Ishikawa (cell line): ENCODE measurements at regions not wholly inside any gene's neighbourhood (a gene's known extent, or its start where the extent isn't known, plus 50 kb on each side); places are given as distances from the start of the nearest gene placed in this dataset.

Source experiments
- CEBPB ChIP-seq: IDR thresholded peaks from 2 replicates; pipeline ENCODE4 v1.6.1; 2012
- CREB1 ChIP-seq: IDR thresholded peaks from 2 replicates; pipeline ENCODE4 v1.6.1; 2012; ENCODE audit warnings: low read depth
- EGR1 ChIP-seq: IDR thresholded peaks from 2 replicates; pipeline ENCODE4 v1.6.1; 2012
- EP300 ChIP-seq: IDR thresholded peaks from 2 replicates; pipeline ENCODE4 v1.6.1; 2012; ENCODE audit warnings: borderline replicate concordance
- FOXM1 ChIP-seq: IDR thresholded peaks from 2 replicates; pipeline ENCODE4 v1.6.1; 2012; ENCODE audit warnings: low read depth, borderline replicate concordance
- NFIC ChIP-seq: IDR thresholded peaks from 2 replicates; pipeline ENCODE4 v1.6.1; 2012
- RAD21 ChIP-seq: IDR thresholded peaks from 2 replicates; pipeline ENCODE4 v1.6.1; 2012; ENCODE audit warnings: low read depth
- TAF1 ChIP-seq: IDR thresholded peaks from 2 replicates; pipeline ENCODE4 v1.6.1; 2012; ENCODE audit warnings: low read depth, mild to moderate bottlenecking
- TCF12 ChIP-seq: IDR thresholded peaks from 2 replicates; pipeline ENCODE4 v1.6.1; 2012; ENCODE audit warnings: low read depth
- TEAD4 ChIP-seq: IDR thresholded peaks from 2 replicates; pipeline ENCODE4 v1.6.1; 2012
- YY1 ChIP-seq: IDR thresholded peaks from 2 replicates; pipeline ENCODE4 v1.6.1; 2012; ENCODE audit warnings: low read depth
- ZBTB7A ChIP-seq: IDR thresholded peaks from 2 replicates; pipeline ENCODE4 v1.6.1; 2012; ENCODE audit warnings: low read depth
- TF ChIP-seq, protein P1 (sequence below): IDR thresholded peaks from 2 replicates; pipeline ENCODE4 v1.6.1; 2012; ENCODE audit warnings: low read depth, mild to moderate bottlenecking
- TF ChIP-seq, protein P2 (sequence below): IDR thresholded peaks from 2 replicates; pipeline ENCODE4 v1.6.1; 2012
- TF ChIP-seq, protein P3 (sequence below): IDR thresholded peaks from 2 replicates; pipeline ENCODE4 v1.6.1; 2012

DNA sequence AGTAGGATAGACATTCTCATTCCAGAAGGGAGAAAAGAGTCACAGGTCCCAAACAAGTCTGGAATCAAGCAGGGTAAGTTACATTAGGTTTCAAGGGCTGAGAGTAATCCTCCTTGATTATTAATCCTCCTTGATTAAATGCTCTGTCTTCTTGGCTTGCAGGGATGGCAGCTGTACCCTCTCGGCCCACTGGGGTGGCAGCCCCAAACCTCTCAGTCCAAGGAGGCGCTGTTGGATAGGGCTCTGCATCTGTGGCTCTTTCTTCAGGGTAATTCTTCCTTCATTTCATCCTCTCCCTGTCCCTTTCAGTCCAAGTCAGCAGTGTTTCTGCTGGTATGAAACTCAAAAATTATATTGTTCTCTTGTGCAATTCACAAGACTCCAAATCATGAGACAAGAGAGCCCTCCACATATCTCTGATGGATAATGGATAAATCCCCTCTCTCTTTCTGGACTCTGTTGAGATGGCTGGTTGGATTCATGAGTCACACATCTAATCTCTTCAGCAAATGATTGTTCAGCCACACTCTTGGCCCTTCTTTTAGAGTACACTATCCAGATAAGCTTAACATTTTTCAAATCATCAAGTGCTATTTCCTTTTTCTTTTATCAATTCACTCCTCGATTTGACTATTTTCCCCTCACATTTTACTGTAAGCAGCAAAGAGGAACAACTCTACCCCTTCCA lies 323.7 kb upstream of the HTR2A start:
- TF ChIP-seq, protein P1, sequence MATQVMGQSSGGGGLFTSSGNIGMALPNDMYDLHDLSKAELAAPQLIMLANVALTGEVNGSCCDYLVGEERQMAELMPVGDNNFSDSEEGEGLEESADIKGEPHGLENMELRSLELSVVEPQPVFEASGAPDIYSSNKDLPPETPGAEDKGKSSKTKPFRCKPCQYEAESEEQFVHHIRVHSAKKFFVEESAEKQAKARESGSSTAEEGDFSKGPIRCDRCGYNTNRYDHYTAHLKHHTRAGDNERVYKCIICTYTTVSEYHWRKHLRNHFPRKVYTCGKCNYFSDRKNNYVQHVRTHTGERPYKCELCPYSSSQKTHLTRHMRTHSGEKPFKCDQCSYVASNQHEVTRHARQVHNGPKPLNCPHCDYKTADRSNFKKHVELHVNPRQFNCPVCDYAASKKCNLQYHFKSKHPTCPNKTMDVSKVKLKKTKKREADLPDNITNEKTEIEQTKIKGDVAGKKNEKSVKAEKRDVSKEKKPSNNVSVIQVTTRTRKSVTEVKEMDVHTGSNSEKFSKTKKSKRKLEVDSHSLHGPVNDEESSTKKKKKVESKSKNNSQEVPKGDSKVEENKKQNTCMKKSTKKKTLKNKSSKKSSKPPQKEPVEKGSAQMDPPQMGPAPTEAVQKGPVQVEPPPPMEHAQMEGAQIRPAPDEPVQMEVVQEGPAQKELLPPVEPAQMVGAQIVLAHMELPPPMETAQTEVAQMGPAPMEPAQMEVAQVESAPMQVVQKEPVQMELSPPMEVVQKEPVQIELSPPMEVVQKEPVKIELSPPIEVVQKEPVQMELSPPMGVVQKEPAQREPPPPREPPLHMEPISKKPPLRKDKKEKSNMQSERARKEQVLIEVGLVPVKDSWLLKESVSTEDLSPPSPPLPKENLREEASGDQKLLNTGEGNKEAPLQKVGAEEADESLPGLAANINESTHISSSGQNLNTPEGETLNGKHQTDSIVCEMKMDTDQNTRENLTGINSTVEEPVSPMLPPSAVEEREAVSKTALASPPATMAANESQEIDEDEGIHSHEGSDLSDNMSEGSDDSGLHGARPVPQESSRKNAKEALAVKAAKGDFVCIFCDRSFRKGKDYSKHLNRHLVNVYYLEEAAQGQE: no peak
- TF ChIP-seq RAD21 (no peak), NFIC (no peak)
- TF ChIP-seq, protein P2, sequence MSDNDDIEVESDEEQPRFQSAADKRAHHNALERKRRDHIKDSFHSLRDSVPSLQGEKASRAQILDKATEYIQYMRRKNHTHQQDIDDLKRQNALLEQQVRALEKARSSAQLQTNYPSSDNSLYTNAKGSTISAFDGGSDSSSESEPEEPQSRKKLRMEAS: no peak

DNA sequence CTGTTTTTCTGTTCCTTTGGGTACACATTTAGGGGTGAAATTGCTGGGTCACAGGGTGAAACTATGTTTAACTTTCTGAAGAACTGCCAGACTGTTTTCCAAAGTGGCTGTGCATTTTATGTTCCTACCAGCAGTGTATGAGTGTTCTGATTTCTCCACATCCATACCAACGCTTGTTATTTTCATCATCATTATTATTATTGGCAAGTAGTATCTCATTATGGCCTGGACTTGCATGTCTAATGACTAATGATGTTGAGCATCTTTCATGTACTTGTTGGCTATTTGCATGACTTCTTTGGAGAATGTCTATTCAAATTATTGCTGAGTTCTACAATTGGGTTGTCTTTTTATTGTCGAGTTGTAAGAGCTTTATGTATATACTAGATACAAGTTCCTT lies 321.8 kb upstream of the HTR2A start:
- no peak for TF ChIP-seq TEAD4
- TF ChIP-seq, protein P2: no peak
- TF ChIP-seq YY1: no peak

DNA sequence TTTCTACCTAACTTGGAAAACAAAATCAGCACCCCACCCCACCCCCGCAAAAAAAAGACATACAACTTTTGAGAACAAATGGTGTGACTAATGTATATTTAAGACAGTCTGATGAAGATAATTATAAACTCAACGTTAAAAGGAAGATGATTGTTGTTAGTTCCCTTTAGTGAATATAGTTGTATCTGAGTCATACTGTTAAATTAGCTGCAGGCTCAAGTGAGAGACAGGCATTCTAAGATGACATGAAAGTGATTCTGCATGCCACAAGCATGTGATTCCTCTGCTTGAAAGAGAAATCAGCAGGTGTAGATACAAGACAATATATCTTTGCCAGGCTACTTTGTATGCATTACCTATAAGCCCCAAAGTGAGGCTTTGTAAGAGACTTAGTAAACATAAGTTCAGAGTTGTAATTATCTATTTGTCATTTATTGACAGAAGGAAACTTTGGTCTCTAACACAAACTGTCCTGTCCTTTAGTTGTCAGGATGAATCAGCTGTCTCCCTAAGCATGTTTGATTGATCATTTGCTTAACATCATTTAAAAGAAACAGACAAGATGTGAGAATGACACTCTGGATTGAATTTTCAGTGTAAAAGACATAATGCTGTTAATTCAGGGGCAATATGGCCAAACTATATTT lies 319.4 kb upstream of the HTR2A start:
- no peak for TF ChIP-seq NFIC
- TF ChIP-seq, protein P1: no peak
- TF ChIP-seq, protein P2: no peak
- no peak for TF ChIP-seq FOXM1

DNA sequence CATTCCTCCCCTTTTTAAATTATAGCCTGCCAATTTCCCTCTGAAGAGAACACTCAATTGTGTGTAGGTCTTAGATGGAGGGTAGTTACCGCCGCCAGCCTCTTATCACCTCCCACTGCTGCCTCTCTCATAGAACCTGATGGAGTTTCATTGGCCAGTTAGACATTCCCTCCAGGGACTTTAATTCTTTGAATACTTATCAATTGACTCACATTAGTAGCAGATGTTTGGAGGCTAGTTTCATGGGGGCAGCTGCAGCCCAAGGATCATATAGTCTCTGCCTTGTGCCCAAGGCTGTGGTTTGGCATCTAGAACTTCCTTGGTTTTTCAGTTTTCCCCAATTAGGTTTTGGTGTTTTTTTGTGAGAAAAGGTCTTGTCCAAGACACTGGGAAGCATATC lies 318.9 kb upstream of the HTR2A start:
- TF ChIP-seq YY1 (no peak), ZBTB7A (no peak), EGR1 (no peak), RAD21 (no peak), EP300 (no peak), FOXM1 (no peak), NFIC (no peak), TAF1 (no peak), CEBPB (no peak), TEAD4 (no peak), TCF12 (no peak), CREB1 (no peak)
- TF ChIP-seq, protein P2: no peak
- TF ChIP-seq, protein P3, sequence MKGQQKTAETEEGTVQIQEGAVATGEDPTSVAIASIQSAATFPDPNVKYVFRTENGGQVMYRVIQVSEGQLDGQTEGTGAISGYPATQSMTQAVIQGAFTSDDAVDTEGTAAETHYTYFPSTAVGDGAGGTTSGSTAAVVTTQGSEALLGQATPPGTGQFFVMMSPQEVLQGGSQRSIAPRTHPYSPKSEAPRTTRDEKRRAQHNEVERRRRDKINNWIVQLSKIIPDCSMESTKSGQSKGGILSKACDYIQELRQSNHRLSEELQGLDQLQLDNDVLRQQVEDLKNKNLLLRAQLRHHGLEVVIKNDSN: no peak
- TF ChIP-seq, protein P1: no peak

DNA sequence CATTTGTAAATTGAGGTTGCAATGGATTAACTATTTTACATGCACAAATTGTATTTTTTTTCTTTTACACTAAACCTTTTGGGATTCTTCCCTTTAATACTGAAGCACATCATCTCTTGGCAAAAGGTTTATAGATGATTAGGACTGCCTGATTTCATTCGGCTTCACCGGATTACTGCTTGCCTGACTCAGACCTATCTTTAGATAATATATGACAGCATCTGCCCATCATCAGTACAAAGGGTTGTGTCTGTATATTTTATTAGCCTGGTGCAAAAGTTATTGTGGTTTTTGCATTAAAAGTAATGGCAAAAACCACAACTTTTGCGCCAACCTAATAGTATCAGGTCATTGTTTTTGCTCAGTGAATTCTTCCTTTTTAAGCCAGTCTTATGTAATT lies 316.2 kb upstream of the HTR2A start:
- TF ChIP-seq TEAD4: no peak
- TF ChIP-seq, protein P3: no peak
- TF ChIP-seq RAD21: no peak
- TF ChIP-seq, protein P1: no peak
- TF ChIP-seq NFIC: no peak
- TF ChIP-seq TAF1: no peak
- no peak for TF ChIP-seq YY1
- TF ChIP-seq, protein P2: no peak
- TF ChIP-seq FOXM1: no peak
- TF ChIP-seq CEBPB: no peak
- no peak for TF ChIP-seq EGR1
- TF ChIP-seq CREB1: no peak
- TF ChIP-seq EP300: no peak
- TF ChIP-seq ZBTB7A: no peak
- no peak for TF ChIP-seq TCF12
